ENCODE measurements at regions not wholly inside any gene's neighbourhood (a gene's known extent, or its start where the extent isn't known, plus 50 kb on each side); places are given as distances from the start of the nearest gene placed in this dataset.

DNA sequence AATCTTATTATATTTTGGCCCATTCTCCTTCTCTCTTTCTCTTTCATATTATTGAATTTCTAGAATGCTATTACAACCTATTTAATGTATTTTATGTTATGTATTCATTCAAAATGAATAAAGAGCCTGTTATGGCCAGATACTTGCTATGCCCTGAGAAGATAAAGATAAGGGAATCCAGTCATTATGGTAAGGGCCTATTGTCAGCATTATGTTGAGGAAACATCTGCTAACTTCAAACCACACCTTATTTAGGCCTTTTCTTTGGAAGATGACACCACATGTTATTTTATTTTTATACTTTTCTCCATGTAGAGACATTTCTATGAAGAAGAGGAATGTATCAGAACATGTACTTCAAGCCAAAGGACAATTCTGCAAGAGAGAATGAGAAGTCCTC, 60.5 kb upstream of the MPP7 start:
- no peak overlapping the region for H2AK5ac ChIP-seq (ENCODE audit: low read depth, low read length)
- no peak overlapping the region for H3K27ac ChIP-seq (ENCODE audit: low read depth, low read length)
- no peak overlapping the region for H4K5ac ChIP-seq (ENCODE audit: insufficient read length, low read depth, low read length)
- H3K36me3 ChIP-seq (ENCODE audit: control insufficient read depth in 2 of 4, insufficient read depth in 4 of 4, low read length in 3 of 4): no peaks in the 10 kb centered on the region
- no peaks in the 10 kb centered on the region for H3K27me3 ChIP-seq (replicated peaks in 1 of 4; ENCODE audit: control insufficient read depth in 3 of 4, extremely low read depth in 1 of 4, insufficient read depth in 3 of 4, low read length in 3 of 4)
- no peak overlapping the region for H4K91ac ChIP-seq (replicated peaks; ENCODE audit: insufficient read length, low read length)
- H2BK120ac ChIP-seq (replicated peaks; ENCODE audit: low read depth, low read length): no peak overlapping the region
- H2BK20ac ChIP-seq (ENCODE audit: low read length): no peak overlapping the region
- H4K20me1 ChIP-seq (replicated peaks in 1 of 2; ENCODE audit: control insufficient read depth in 1 of 2, insufficient read depth in 2 of 2, low read length in 2 of 2): no peaks in the 10 kb centered on the region
- no peak for DNase-seq (ENCODE audit: low read depth in 1 of 2, low spot score in 2 of 2)
- no peaks in the 10 kb centered on the region for H3K79me2 ChIP-seq (ENCODE audit: control insufficient read depth in 1 of 2, insufficient read depth in 2 of 2, low read length in 2 of 2)
- no peak for TF ChIP-seq RFX5 (IDR thresholded peaks at IDR 0.05; ENCODE audit: borderline replicate concordance, low read depth, low read length)
- no peak for TF ChIP-seq POU5F1 (IDR thresholded peaks at IDR 0.05; ENCODE audit: low read depth, low read length)
- TF ChIP-seq ATF2 (IDR thresholded peaks at IDR 0.05; ENCODE audit: low read length): no peak
- TF ChIP-seq SAP30 (IDR thresholded peaks at IDR 0.05; ENCODE audit: insufficient read depth, insufficient replicate concordance, low read length): no peak
- TF ChIP-seq CHD2 (IDR thresholded peaks at IDR 0.05; ENCODE audit: low read length): no peak
- TF ChIP-seq SP1 (IDR thresholded peaks at IDR 0.05; ENCODE audit: low read depth, low read length): no peak
- no peak for TF ChIP-seq EZH2 (IDR thresholded peaks at IDR 0.05; ENCODE audit: low read depth, low read length, severe bottlenecking)
- no peak for TF ChIP-seq TCF12 (IDR thresholded peaks at IDR 0.05; ENCODE audit: low read depth, low read length)
- TF ChIP-seq EP300 (IDR thresholded peaks at IDR 0.05; ENCODE audit: borderline replicate concordance in 1 of 2, low read depth in 2 of 2, low read length in 2 of 2): no peak
- no peak overlapping the region for H3K4me2 ChIP-seq (ENCODE audit: insufficient read depth in 1 of 2, low read depth in 2 of 2, low read length in 2 of 2)
- no peak overlapping the region for H3K4me3 ChIP-seq (ENCODE audit: extremely low read depth in 1 of 4, insufficient read depth in 2 of 4, low read depth in 3 of 4, low read length in 4 of 4)
- FAIRE-seq: no peak
- no peak overlapping the region for H3K9ac ChIP-seq (replicated peaks in 1 of 4; ENCODE audit: extremely low read depth in 1 of 4, low read depth in 3 of 4, low read length in 3 of 4)
- no peak overlapping the region for H3K4ac ChIP-seq (replicated peaks; ENCODE audit: insufficient read length, low read depth, low read length)
- H3K9me3 ChIP-seq (ENCODE audit: insufficient read depth in 2 of 2, low read depth in 1 of 2, low read length in 1 of 2): no peaks in the 10 kb centered on the region
- no peak overlapping the region for H3K56ac ChIP-seq (replicated peaks; ENCODE audit: insufficient read length, low read depth, low read length)
- H2BK15ac ChIP-seq (ENCODE audit: low read length): no peak overlapping the region
- H3K23me2 ChIP-seq (ENCODE audit: low read depth, low read length): no peaks in the 10 kb centered on the region
- ChIA-PET POLR2A (ENCODE audit: partially characterized antibody) (no interaction called here), CTCF (ENCODE audit: partially characterized antibody) (interaction anchor here (0.5 to 1.0 kb wide), 3 partner anchors 16 to 59 kb away, joined by 3 read pairs; no protein-coding TSS in a partner anchor)
- H3K79me1 ChIP-seq (ENCODE audit: low read depth, low read length): no peaks in the 10 kb centered on the region
- no peak overlapping the region for H4K8ac ChIP-seq (ENCODE audit: extremely low read depth, insufficient read depth, low read length)
- no peak overlapping the region for H2AFZ ChIP-seq (ENCODE audit: low read length)
- H3K23ac ChIP-seq (ENCODE audit: insufficient read length): no peak overlapping the region
- no peak overlapping the region for H3K18ac ChIP-seq (ENCODE audit: extremely low read depth, low read length)
- H3K4me1 ChIP-seq (replicated peaks in 1 of 4; ENCODE audit: control insufficient read depth in 3 of 4, insufficient read depth in 4 of 4, low read length in 3 of 4): peaks cover 0 to 5% (median under 1%) of the 10 kb centered on the region in 4 experiments; a peak in 1 of 7 replicates
- no peak overlapping the region for H2BK12ac ChIP-seq (ENCODE audit: low read depth, low read length)
- H3K14ac ChIP-seq (ENCODE audit: insufficient read length): no peak overlapping the region
- H2BK5ac ChIP-seq (ENCODE audit: low read depth, low read length): no peak overlapping the region

Measured in H1 (cell line).